HG02852 (cell line): ENCODE measurements at regions not wholly inside any gene's neighbourhood (a gene's known extent, or its start where the extent isn't known, plus 50 kb on each side); places are given as distances from the start of the nearest gene placed in this dataset.
"Not testable (repeated sequence)": the region's sequence is repeated elsewhere in the genome, so short reads cannot be mapped to it uniquely, and the experiment has no call there.

Source experiments
- ATAC-seq: cut with Tn5 transposase; IDR thresholded peaks from one replicate; pipeline ENCODE4 v1.9.1; 2021; ENCODE audit warnings: mild to moderate bottlenecking, moderate library complexity; ENCODE audit not compliant: unreplicated experiment

DNA sequence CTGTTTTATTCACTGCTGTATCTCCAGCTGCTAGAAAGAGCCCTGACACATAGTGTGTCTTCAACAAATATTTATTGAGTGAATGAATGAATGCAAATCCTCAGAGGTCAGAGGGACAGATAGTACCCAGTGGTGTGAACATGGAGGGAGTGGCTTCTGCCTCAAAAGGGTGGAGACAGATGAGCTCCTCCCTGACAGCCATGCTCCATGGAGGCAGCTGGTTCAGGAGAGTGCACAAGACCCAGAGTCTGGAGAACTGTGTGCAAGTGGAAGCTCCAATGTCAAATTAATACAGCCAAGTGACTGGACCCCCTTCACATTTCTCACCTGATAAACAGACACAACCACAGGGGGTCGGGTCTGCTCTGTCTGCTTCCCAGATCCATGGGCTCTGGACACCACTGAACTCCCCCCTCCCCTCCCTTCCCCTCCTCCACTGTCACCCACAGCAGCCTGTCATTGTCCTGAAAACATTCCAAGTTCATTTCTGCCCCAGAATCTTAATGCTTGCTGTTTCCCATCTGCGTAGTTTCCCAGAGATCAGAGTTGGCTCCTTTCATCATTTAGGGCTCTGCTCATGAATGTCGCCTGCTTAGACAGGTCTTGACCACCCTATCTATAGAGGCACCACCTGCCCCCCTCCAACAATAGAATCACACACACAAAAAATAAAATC is 312.9 kb upstream of the PODXL start:
- ATAC-seq: no peak

DNA sequence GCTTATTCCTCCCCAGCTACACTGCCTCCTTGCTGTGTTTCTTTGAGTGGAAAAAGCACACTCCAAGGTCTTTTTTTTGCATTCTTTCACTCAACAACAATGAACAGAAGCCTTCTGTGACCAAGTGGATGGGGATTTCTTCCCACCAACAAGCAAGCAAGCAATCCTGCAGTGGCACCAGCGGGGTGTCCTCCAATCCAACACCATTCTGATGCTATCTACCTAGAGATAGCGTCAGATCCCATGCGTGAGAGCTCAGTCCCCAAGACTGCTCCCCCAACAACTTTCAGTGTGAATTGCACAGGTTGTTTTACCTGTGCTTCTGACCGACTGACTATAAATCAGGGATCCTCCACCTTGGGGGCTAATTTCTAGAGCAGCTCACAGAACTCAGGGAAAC is 311.0 kb upstream of the PODXL start:
- ATAC-seq: no peak

DNA sequence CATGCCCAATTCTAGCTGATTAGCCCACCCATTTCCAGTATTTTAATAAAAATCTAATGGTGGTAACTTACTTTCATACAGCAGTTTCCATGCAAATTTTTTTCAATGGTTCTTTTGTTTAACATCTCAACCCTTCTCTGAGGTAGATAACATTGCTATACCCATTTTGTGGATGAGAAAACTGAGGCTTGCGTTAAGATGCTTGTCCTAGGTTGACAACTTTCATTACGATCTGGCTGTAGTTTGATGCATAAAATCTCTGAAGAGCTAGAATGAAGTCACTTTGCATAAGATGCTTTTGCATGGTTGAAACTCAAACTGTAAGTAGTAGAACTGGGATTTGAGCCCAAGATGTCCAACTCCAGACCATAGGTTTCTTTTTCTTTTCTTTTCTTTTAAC is 309.5 kb upstream of the PODXL start:
- no peak for ATAC-seq

- no peak for ATAC-seq
These were observed 305.4 kb upstream of the PODXL start for GRCh38 chr7:131861620-131862346.

GRCh38 chr7:131859147-131859821 is 302.9 kb upstream of the PODXL start:
- peak; percentile 79 for ATAC-seq

DNA sequence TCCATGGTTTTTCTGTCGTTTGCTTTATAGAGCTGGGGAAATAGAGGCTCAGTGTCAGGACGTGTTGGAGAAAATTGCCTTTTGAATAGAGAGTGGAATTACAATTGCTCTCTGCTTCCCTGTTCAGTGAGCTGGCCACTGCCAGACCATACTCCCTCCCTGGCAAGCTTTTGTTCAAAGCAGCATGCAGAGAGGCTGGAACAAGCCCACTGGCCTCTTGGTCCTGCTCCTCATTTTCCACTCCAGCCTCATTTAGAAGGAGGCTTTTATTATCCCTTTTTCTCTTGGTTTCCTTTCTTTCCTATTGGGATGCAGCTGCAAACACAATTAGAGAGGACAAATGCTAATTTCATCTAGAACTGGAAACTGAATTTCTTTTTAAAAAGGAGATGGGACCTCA is 302.2 kb upstream of the PODXL start:
- ATAC-seq: no peak

DNA sequence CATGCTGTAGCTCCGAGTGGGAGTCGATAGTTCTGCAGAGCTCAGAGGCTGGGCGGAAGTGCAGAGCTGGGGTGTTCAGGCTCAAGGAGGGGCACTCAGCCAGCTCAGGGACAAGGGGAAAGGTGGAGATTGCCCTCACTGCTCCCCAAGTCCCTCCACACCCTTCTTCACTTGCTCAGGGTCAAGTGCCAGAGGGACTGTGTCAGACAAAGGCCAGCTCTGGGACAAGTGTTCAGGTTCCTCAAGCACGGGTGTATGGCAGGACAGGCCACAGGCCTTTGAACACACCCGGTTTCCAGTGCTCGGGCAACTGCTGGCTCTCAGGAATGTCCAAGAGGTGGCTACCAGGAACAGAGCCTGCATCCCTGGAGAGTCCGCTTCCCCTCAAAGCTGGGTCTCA is 293.0 kb upstream of the PODXL start:
- no peak for ATAC-seq

DNA sequence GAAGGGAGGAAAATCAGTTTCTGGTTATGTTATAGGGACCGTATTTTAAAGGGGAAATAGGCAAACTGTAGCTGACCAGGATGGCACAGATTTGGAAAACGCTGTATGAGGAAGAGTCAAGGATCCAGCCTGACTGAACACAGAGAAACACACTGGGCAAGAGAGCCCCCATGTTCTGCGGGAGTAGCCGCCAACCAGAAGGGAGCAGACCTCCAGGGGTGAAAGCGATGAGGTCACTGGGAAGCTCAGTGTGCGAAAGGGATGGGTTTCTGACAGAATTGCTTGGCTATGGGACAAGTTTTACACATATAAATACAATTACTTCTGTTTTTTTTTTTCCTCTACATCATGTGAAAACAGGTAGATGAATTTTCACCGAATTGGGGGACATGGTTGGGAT is 291.6 kb upstream of the PODXL start:
- ATAC-seq: no peak

DNA sequence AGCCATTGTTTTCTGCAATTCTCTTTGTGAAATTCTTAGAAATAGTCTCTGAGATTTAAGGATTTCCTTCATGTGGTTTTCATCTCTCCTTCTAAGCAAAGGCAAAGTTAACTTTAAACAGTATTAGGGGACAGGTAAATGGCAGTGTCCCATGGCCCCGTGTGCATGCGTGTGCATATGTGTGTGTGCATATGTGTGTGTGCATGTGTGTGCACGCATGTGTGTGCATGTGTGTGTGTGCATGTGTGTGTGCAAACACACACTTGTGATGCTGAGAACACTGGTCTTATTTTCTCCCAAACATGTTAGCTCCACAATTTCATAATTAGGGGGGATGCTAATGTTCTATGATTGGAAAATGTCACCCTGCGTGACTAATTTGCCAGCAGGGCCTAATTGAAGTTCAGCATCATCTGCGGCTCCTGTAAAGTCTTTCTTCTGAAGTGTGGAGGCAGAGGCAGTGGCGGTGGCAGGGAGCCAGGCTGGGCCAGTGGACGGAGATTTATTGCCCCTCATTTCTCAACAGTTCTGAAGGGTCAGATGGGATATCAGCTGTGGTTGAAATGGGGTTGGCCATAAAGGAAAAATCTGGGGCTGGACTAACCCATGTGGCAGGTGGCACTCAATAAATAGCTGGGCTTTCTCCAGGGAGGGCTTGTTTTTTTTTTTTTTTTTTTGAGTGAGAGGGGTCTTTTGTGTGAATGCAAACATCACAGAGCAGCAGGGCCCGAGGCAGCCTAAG is 289.3 kb upstream of the PODXL start:
- ATAC-seq: no peak

GRCh38 chr7:131844369-131844768 is 287.9 kb upstream of the PODXL start:
- no peak for ATAC-seq

DNA sequence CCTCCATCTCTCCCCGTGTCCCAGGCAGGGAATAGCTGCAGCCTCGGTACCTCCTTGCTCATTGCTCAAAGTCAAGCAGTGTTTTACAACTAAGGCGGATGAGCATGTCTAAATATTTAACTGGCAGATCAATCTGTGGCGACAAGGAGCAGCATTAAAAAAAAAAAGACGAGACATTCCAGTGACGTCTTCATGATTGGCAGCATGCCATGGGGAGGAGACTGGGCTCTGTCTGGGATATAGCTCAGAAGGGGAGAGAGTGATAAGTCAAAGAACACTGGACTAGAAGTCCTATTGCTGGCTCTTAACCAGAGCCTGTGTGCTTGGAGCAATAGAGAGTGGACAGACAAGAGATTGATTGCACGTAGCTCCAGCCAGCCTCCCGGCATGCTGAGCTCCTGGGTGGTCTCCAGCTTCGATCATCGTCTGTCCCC is 287.5 kb upstream of the PODXL start:
- ATAC-seq: no peak

DNA sequence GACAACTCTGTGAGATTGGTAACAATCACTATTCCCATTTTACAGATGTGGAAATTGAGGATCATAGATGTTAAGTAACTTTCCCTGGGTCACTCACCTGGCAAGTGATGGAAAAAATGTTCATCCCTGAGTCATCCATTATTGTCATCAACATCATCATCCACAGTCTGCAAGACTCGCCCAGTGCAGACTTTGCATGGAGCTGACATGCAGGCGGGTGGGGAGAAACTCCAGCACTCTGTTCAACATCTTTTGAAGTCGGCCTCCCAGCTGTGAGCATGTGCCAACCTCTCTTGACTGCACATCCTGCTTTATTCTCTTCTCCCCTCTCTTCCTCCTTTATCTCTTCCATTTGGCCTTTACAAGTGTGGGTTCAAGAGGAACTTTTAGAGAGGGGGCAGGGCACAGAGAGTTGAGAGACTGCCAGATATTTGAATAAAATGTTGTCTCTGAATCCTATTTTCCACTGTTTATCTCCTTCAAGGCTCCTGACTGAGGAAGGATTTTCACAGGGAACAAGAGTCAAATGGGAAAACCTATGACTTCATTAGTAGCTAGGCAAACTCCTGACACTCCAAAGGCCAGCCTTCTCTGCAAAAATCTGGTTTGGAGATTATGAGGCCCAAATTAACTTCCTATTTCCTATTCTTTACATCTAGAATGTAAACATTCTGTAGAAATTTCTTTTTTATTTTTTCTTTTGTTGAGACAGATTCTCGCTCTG is 283.7 kb upstream of the PODXL start:
- no peak for ATAC-seq

DNA sequence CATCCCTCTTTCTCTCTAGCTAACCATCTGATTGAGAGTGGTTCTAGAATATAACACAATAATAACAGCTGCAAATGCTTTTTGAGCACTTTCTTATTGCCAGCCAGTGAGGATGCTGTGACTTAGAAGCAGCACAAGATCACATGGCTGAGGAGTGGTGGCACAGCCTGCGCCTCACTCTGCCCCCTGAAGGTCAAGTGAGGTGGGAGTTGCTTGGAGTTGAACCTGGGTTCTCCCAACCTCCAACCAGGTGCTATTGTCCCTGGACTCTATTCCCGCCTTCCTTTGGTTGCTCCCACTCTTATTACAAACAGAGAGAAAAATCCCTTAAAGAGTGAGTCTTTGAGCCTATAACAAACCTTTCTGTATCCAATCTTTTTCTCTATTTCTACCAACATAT is 280.3 kb upstream of the PODXL start:
- no peak for ATAC-seq

DNA sequence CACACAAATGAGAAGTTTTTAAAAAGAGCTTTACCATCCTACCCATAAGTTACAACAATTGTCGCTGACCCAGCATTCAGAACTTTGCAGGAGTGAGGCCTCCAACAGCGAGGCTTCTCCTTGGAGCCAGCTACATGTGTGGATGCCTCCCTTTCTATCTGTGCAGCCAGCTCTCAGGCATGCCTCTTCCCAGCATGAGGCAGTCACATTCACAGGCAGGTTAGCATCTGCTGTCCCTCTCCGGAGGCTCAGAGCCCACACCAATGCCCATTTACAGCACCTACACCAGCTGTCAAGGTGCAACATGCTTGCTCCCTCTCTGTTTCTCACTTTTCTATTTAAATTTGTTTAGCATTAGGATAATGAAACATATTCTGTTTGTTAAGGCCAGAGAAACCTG is 278.7 kb upstream of the PODXL start:
- no peak for ATAC-seq

GRCh38 chr7:131830681-131831080 is 274.3 kb upstream of the PODXL start:
- ATAC-seq: no peak

DNA sequence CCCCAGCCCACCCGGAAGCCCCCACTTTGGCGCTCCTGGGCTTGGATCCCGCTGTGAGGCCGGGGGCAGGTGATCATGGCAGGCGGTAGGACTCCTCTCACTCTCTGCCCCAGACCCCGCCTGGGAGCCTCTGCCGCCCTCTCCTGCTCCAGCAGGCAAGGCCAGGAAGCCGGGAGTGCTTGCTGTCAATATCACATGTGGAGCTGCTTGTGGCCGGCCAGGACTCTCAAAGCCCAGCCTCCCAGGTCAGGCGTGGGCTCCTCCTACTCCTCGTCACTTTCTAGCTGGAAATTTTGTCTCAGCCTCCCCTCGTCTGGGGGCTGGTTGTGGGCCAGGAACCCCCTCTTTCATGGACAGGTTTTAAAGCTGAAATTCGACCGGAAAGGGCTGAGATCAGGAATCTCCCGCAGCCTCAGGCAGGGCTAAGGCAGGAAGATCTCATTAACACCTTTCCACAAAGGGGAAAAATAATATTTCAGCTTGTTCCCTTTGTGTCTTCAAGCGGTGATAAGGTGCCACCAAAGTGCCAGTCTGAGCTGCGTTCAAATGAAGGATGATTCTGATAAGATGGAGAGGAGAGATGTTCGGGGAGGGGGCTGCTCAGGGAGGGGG is 273.6 kb upstream of the PODXL start:
- no peak for ATAC-seq

- ATAC-seq: no peak
These were observed 271.0 kb upstream of the PODXL start for GRCh38 chr7:131827421-131827820.

DNA sequence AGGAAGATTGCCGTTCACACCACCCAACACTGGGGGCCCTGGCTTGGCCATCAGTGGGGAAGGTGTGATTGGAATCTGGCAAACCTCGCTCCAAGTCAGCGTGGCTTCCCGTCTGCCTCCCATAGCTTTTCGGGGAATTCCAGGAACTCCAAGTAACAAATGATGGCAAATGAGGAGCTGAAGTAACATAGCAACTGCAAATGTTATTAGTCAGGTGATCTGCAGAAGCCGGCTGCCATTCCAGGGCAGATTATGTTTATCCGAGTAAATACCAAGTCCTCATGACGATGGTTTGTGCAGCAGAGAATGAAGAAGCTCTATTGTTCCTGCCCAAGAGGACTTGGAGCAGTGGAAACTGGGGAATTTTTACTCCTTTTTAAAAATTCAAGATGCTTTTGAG is 270.5 kb upstream of the PODXL start:
- ATAC-seq: no peak

DNA sequence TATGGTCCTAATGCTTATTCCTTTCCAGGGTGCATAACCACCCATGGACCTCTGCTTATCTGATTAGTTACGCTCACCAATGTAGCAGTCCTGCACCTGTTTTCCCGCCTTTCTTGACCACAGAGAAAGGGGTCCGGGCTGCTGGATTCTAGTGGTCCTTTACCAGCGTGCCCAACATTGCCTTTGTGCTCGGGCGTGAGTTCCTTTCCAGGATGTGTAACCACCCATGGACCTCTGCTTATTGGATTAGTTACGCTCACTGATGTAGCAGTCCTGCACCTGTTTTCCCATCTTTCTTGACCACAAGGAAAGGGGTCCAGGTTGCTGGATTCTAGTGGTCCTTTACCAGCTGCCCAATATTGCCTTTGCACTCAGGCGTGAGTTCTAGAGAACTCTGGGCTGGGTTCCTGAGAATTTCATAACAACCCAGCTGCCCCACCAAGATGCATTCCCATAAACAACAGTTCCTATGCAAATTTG is 267.6 kb upstream of the PODXL start:
- not testable (repeated sequence) for ATAC-seq

DNA sequence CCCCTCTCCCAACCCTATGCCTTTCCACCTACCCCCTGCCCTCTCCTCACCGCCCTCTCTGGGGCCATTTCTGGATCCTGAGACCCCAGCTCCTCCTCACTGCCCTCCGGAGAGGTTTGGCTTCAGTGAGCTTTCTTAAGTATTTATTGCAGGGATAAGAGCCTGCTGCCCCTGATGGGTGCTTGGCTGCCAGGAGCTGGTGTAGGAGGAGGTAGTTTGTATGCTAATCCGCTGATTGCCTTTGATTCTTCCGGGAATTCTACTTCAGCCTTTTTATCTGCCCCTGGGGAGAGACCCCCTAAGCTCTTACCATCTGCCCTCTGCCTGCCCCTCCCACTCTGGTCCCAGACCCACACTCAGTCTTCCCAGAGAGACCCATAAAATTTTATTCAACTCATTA is 263.5 kb upstream of the PODXL start:
- ATAC-seq: no peak
